ENCODE measurements at regions not wholly inside any gene's neighbourhood (a gene's known extent, or its start where the extent isn't known, plus 50 kb on each side); places are given as distances from the start of the nearest gene placed in this dataset.

- TF ChIP-seq ZSCAN16 (tag by site-specific recombination; IDR thresholded peaks at IDR 0.05) (no peak), CTCF (tag by site-specific recombination; IDR thresholded peaks at IDR 0.05) (no peak)
These were observed 236.6 kb downstream of the CYRIA start for GRCh38 chr2:16429002-16429401.
